ENCODE measurements at regions not wholly inside any gene's neighbourhood (a gene's known extent, or its start where the extent isn't known, plus 50 kb on each side); places are given as distances from the start of the nearest gene placed in this dataset.
A peak's percentile ranks its signal among the peaks of the same experiment; 100 is the strongest.
"Not testable (repeated sequence)": the region's sequence is repeated elsewhere in the genome, so short reads cannot be mapped to it uniquely, and the experiment has no call there.

- no peak for DNase-seq
Measured at GRCh38 chr12:63038713-63039100, 103.8 kb upstream of the PPM1H start.

GRCh38 chr12:63037746-63038712, 103.1 kb upstream of the PPM1H start:
- no peak for DNase-seq

- no peak for DNase-seq
Measured at GRCh38 chr12:63036974-63037335, 102.0 kb upstream of the PPM1H start.

GRCh38 chr12:63036216-63036973, 101.4 kb upstream of the PPM1H start:
- no peak for DNase-seq

- no peak for DNase-seq
Measured at GRCh38 chr12:63034601-63035000, 99.7 kb upstream of the PPM1H start.

GRCh38 chr12:63029676-63030075, 94.7 kb upstream of the PPM1H start:
- no peak for DNase-seq

GRCh38 chr12:63028951-63029350, 94.0 kb upstream of the PPM1H start:
- no peak for DNase-seq

GRCh38 chr12:63025116-63025515, 90.2 kb upstream of the PPM1H start:
- no peak for DNase-seq

GRCh38 chr12:63023926-63024325, 89.0 kb upstream of the PPM1H start:
- DNase-seq: no peak

- DNase-seq: peak; percentile 69 to 77
Measured at GRCh38 chr12:63021116-63021515, 86.2 kb upstream of the PPM1H start.

- DNase-seq: no peak
Measured at GRCh38 chr12:63020269-63020668, 85.3 kb upstream of the PPM1H start.

GRCh38 chr12:63018273-63018672, 83.3 kb upstream of the PPM1H start:
- DNase-seq: no peak

- no peak for DNase-seq
Measured at GRCh38 chr12:63013302-63013701, 78.4 kb upstream of the PPM1H start.

GRCh38 chr12:63010698-63011097, 75.7 kb upstream of the PPM1H start:
- no peak for DNase-seq

GRCh38 chr12:63008372-63008771, 73.4 kb upstream of the PPM1H start:
- DNase-seq: no peak

- DNase-seq: no peak
Measured at GRCh38 chr12:63007726-63008125, 72.8 kb upstream of the PPM1H start.

- DNase-seq: no peak
Measured at GRCh38 chr12:63006536-63006935, 71.6 kb upstream of the PPM1H start.

GRCh38 chr12:63005382-63005781, 70.4 kb upstream of the PPM1H start:
- no peak for DNase-seq

GRCh38 chr12:63003223-63003819, 68.4 kb upstream of the PPM1H start:
- no peak for DNase-seq

- DNase-seq: not testable (repeated sequence)
Measured at GRCh38 chr12:63002059-63002458, 67.1 kb upstream of the PPM1H start.

GRCh38 chr12:62998454-62998853, 63.5 kb upstream of the PPM1H start:
- DNase-seq: no peak

- no peak for DNase-seq
Measured at GRCh38 chr12:62995097-62995496, 60.1 kb upstream of the PPM1H start.

- no peak for DNase-seq
Measured at GRCh38 chr12:62986844-62987243, 51.9 kb upstream of the PPM1H start.

All from Kasumi-1 (cell line).